CD4-positive, alpha-beta memory T cell (primary cell): ENCODE measurements at regions not wholly inside any gene's neighbourhood (a gene's known extent, or its start where the extent isn't known, plus 50 kb on each side); places are given as distances from the start of the nearest gene placed in this dataset.

ENCODE experiments used
- CTCF ChIA-PET: fragments of 350-600 bp; sonication (Branson Sonifier 250); formaldehyde crosslinking; loops from one replicate; lab custom pipeline; 2021; ENCODE audit warnings: inconsistent platforms; ENCODE audit not compliant: partially characterized antibody; lab: Charles Lee
- POLR2A ChIA-PET: fragments of 350-600 bp; sonication (Branson Sonifier 250); formaldehyde crosslinking; loops from one replicate; lab custom pipeline; 2021; ENCODE audit not compliant: partially characterized antibody; lab: Charles Lee
- DNase-seq, 5 donors: peaks; one replicate each; pipeline versions ENCODE4 v3.0.0 to v3.0.0-alpha.2; 2020 to 2022; ENCODE audit warnings: mixed read lengths in 1 of 5
- H3K27ac ChIP-seq: one replicate; pipeline ENCODE4 v1.7.0; 2013; ENCODE audit warnings: low read depth, low read length
- H3K27me3 ChIP-seq: 2 replicates; pipeline ENCODE4 v1.7.0; 2013; ENCODE audit warnings: mild to moderate bottlenecking, low read length, moderate library complexity; ENCODE audit not compliant: insufficient read depth
- H3K36me3 ChIP-seq: 2 replicates; pipeline ENCODE4 v1.7.0; 2013; ENCODE audit warnings: mild to moderate bottlenecking, low read length, moderate library complexity; ENCODE audit not compliant: insufficient read depth
- H3K4me1 ChIP-seq: 2 replicates; pipeline ENCODE4 v1.7.0; 2013; ENCODE audit warnings: mild to moderate bottlenecking, low read length, moderate library complexity; ENCODE audit not compliant: insufficient read depth
- H3K4me3 ChIP-seq, 2 donors: one replicate each; pipeline ENCODE4 v1.7.0; 2013; ENCODE audit warnings: low read length in 2 of 2, mild to moderate bottlenecking in 1 of 2
- H3K9me3 ChIP-seq, 2 donors: one replicate each; pipeline ENCODE4 v1.7.0; 2013; ENCODE audit warnings: low read length in 2 of 2, control low read depth in 1 of 2; ENCODE audit not compliant: control insufficient read depth in 1 of 2
- H3K27ac Mint-ChIP-seq, 7 donors: one replicate each; pipeline ENCODE4 v1.8.0; 2020 to 2021; ENCODE audit warnings: mixed read lengths in 7 of 7, mild to moderate bottlenecking in 6 of 7, inconsistent platforms in 3 of 7, moderate library complexity in 3 of 7
- H3K27me3 Mint-ChIP-seq, 2 donors: one replicate each; pipeline ENCODE4 v1.8.0; 2020 to 2021; ENCODE audit warnings: mixed read lengths in 2 of 2
- H3K36me3 Mint-ChIP-seq, 2 donors: one replicate each; pipeline ENCODE4 v1.8.0; 2020 to 2021; ENCODE audit warnings: mixed read lengths in 2 of 2, inconsistent platforms in 1 of 2, mild to moderate bottlenecking in 1 of 2
- H3K4me1 Mint-ChIP-seq, 4 donors: one replicate each; pipeline ENCODE4 v1.8.0; 2020 to 2021; ENCODE audit warnings: mixed read lengths in 4 of 4, mild to moderate bottlenecking in 1 of 4
- H3K4me3 Mint-ChIP-seq, 8 donors: one replicate each; pipeline ENCODE4 v1.8.0; 2020 to 2021; ENCODE audit warnings: mixed read lengths in 8 of 8, mild to moderate bottlenecking in 7 of 8, moderate library complexity in 6 of 8, inconsistent platforms in 3 of 8
- H3K9me3 Mint-ChIP-seq, 8 donors: one replicate each; pipeline ENCODE4 v1.8.0; 2020 to 2021; ENCODE audit warnings: mixed read lengths in 8 of 8, mild to moderate bottlenecking in 5 of 8, inconsistent platforms in 3 of 8, moderate library complexity in 1 of 8
- intact Hi-C: fragments of 100-400 bp; cut with micrococcal nuclease; formaldehyde crosslinking; loops from one replicate; pipeline ENCODE4 v1.15.1; 2023

DNA sequence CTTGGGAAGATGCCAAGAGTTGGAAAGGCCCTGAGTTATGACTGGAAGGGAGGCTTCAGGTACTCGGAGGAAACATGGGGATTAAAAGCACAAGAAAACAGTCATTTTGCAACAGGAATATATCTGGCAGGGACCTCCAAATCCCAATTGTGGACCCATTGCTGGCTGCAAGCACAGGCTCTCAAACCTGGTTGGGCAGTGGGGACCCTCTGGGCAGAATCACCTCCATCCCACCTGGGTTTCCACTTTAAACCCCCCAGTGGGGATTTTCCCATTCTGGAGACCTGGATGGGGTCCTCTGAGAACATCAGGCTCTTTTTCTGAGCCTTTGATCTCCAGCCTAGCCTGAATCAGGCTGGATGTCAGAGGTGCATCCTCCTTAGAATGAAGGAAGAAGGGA is 177.8 kb downstream of the ASMT start:
- no peaks in the 10 kb centered on the region for H3K4me1 Mint-ChIP-seq
- H3K27me3 ChIP-seq, result no peaks in the 10 kb centered on the region
- H3K36me3 Mint-ChIP-seq, result no peaks in the 10 kb centered on the region
- no peak overlapping the region for H3K4me3 ChIP-seq
- ChIA-PET CTCF (no interaction called here), POLR2A (no interaction called here)
- H3K27ac ChIP-seq, result no peak overlapping the region
- H3K27me3 Mint-ChIP-seq, result no peaks in the 10 kb centered on the region
- intact Hi-C loops, result no loop called here
- H3K4me1 ChIP-seq, result no peaks in the 10 kb centered on the region
- H3K36me3 ChIP-seq, result no peaks in the 10 kb centered on the region
- no peak overlapping the region for H3K27ac Mint-ChIP-seq
- no peak overlapping the region for H3K4me3 Mint-ChIP-seq
- H3K9me3 ChIP-seq, result no peaks in the 10 kb centered on the region
- H3K9me3 Mint-ChIP-seq, result peaks cover 0 to 11% (median 0%) of the 10 kb centered on the region in 8 donors
- no peak for DNase-seq

DNA sequence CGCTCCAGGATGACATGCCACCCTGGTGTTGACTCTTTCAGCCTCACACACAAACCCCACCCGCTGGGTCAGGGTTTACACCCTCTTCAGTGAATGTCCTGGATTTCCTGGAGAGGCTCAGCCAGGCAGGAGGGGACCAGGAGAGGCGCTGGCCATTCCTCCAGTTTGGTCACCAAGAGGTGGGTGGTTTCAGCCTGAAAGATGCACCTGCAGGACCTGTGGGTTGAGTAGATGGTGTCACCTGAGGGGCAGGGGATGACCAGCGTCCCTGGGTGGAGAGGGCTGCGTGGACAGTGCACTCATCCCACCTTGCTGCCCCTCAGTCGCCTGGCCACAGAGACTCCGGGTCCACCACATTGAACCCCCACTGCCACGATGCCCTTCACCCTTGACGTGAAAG is 179.7 kb downstream of the ASMT start:
- DNase-seq, result no peak
- Mint-ChIP-seq H3K4me1 (no peaks in the 10 kb centered on the region), H3K27me3 (no peaks in the 10 kb centered on the region), H3K27ac (no peak overlapping the region), H3K36me3 (no peaks in the 10 kb centered on the region), H3K4me3 (no peak overlapping the region), H3K9me3 (peaks cover 0 to 4% (median 0%) of the 10 kb centered on the region in 8 donors)
- Histone ChIP-seq H3K36me3 (no peaks in the 10 kb centered on the region), H3K27ac (no peak overlapping the region), H3K27me3 (no peaks in the 10 kb centered on the region), H3K9me3 (no peaks in the 10 kb centered on the region), H3K4me1 (no peaks in the 10 kb centered on the region), H3K4me3 (no peak overlapping the region)
- ChIA-PET CTCF (no interaction called here), POLR2A (no interaction called here)
- intact Hi-C loops, result no loop called here

DNA sequence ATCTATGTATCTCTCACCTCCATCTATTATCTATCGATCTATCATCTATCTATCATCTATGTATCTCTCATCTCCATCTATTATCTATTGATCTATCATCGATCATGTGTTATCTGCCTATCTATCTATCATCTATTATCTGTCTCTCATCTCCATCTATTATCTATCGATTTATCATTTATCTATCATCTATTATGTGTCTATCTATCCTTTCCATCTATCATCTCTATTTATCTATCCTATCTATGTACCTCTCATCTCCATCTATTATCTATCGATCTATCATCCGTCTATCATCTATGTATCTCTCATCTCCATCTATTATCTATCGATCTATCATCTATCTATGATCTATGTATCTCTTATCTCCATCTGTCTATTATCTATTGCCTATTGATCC is 188.1 kb downstream of the ASMT start:
- Mint-ChIP-seq H3K27ac (no peak overlapping the region), H3K27me3 (peaks cover 0 to 1% of the 10 kb centered on the region in 2 donors), H3K4me1 (no peaks in the 10 kb centered on the region), H3K36me3 (no peaks in the 10 kb centered on the region), H3K4me3 (no peak overlapping the region), H3K9me3 (peaks cover 0 to 2% (median 0%) of the 10 kb centered on the region in 8 donors)
- Histone ChIP-seq H3K4me3 (no peak overlapping the region), H3K27ac (no peak overlapping the region), H3K27me3 (no peaks in the 10 kb centered on the region), H3K4me1 (no peaks in the 10 kb centered on the region), H3K36me3 (no peaks in the 10 kb centered on the region), H3K9me3 (no peaks in the 10 kb centered on the region)
- no peak for DNase-seq
- ChIA-PET CTCF (no interaction called here), POLR2A (no interaction called here)
- intact Hi-C loops, result no loop called here

GRCh38 chrX:1803741-1804140 is 188.9 kb downstream of the ASMT start:
- no peak for DNase-seq
- POLR2A ChIA-PET, result no interaction called here
- CTCF ChIA-PET, result no interaction called here

GRCh38 chrX:1807301-1807731 is 192.5 kb downstream of the ASMT start:
- no peaks in the 10 kb centered on the region for H3K36me3 Mint-ChIP-seq
- no peaks in the 10 kb centered on the region for H3K4me1 Mint-ChIP-seq
- H3K4me3 Mint-ChIP-seq, result no peak overlapping the region
- peaks cover 2 to 6% of the 10 kb centered on the region in 2 donors for H3K27me3 Mint-ChIP-seq
- Histone ChIP-seq H3K4me1 (no peaks in the 10 kb centered on the region), H3K27ac (no peak overlapping the region), H3K9me3 (no peaks in the 10 kb centered on the region), H3K4me3 (no peak overlapping the region), H3K27me3 (no peaks in the 10 kb centered on the region), H3K36me3 (no peaks in the 10 kb centered on the region)
- H3K27ac Mint-ChIP-seq, result no peak overlapping the region
- ChIA-PET POLR2A (no interaction called here), CTCF (no interaction called here)
- DNase-seq, result no peak
- H3K9me3 Mint-ChIP-seq, result peaks cover 0 to 10% (median 3%) of the 10 kb centered on the region in 8 donors
- intact Hi-C loops, result no loop called here

More at GRCh38 chrX:1803741-1804140, 188.9 kb downstream of the ASMT start:
- Mint-ChIP-seq H3K27ac (no peak overlapping the region), H3K27me3 (peaks cover 0 to 1% of the 10 kb centered on the region in 2 donors), H3K36me3 (no peaks in the 10 kb centered on the region), H3K4me3 (no peak overlapping the region), H3K4me1 (no peaks in the 10 kb centered on the region), H3K9me3 (peaks cover 0 to 2% (median 0%) of the 10 kb centered on the region in 8 donors)
- Histone ChIP-seq H3K27me3 (no peaks in the 10 kb centered on the region), H3K27ac (no peak overlapping the region), H3K9me3 (no peaks in the 10 kb centered on the region), H3K4me1 (no peaks in the 10 kb centered on the region), H3K4me3 (no peak overlapping the region), H3K36me3 (no peaks in the 10 kb centered on the region)
- intact Hi-C loops, result no loop called here

GRCh38 chrX:1809581-1809980 is 194.7 kb downstream of the ASMT start:
- H3K4me1 ChIP-seq, result no peaks in the 10 kb centered on the region
- Mint-ChIP-seq H3K9me3 (peaks cover 0 to 12% (median 3%) of the 10 kb centered on the region in 8 donors), H3K27ac (no peak overlapping the region), H3K36me3 (no peaks in the 10 kb centered on the region), H3K4me1 (no peaks in the 10 kb centered on the region), H3K4me3 (no peak overlapping the region), H3K27me3 (peaks cover 2 to 6% of the 10 kb centered on the region in 2 donors)
- no peaks in the 10 kb centered on the region for H3K27me3 ChIP-seq
- H3K36me3 ChIP-seq, result no peaks in the 10 kb centered on the region
- no peak for DNase-seq
- intact Hi-C loops, result no loop called here
- no peak overlapping the region for H3K27ac ChIP-seq
- ChIA-PET CTCF (no interaction called here), POLR2A (no interaction called here)
- no peaks in the 10 kb centered on the region for H3K9me3 ChIP-seq
- H3K4me3 ChIP-seq, result no peak overlapping the region

DNA sequence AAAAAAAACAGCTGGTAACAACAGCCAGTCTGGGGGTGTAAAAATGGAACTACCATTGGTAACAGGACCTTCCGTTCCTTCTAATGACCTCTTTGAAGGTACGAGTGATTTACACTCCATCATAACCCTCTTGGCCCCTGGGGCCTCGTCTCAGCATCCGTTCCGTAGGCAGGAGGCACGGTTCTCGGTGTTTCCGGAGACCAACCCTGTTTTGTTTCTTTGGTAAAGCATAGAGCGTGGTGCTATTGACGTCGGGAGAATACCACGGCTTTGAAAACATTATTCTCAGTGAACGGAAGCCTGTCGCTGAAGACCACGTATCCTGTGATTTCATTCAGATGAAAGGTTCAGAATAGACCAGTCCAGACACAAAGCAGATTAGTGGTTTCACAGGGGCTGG is 198.9 kb downstream of the ASMT start:
- Histone ChIP-seq H3K9me3 (no peaks in the 10 kb centered on the region), H3K4me1 (no peaks in the 10 kb centered on the region), H3K27me3 (no peaks in the 10 kb centered on the region), H3K4me3 (no peak overlapping the region), H3K36me3 (no peaks in the 10 kb centered on the region), H3K27ac (no peak overlapping the region)
- DNase-seq, result no peak
- no peak overlapping the region for H3K27ac Mint-ChIP-seq
- peaks cover 1 to 6% of the 10 kb centered on the region in 2 donors for H3K27me3 Mint-ChIP-seq
- H3K4me3 Mint-ChIP-seq, result no peak overlapping the region
- ChIA-PET POLR2A (no interaction called here), CTCF (no interaction called here)
- intact Hi-C loops, result no loop called here
- H3K9me3 Mint-ChIP-seq, result peaks cover 0 to 10% (median 4%) of the 10 kb centered on the region in 8 donors
- no peaks in the 10 kb centered on the region for H3K36me3 Mint-ChIP-seq
- no peaks in the 10 kb centered on the region for H3K4me1 Mint-ChIP-seq
